AG04450 (cell line): ENCODE measurements at regions not wholly inside any gene's neighbourhood (a gene's known extent, or its start where the extent isn't known, plus 50 kb on each side); places are given as distances from the start of the nearest gene placed in this dataset.
"Not testable (repeated sequence)": the region's sequence is repeated elsewhere in the genome, so short reads cannot be mapped to it uniquely, and the experiment has no call there.

Experiments used
- CTCF ChIA-PET: fragments of 300-600, 350-600 bp; formaldehyde crosslinking; extraction: SDS; loops from one replicate; lab custom pipeline; 2022; ENCODE audit warnings: antibody characterized with exemption, inconsistent platforms; lab: Charles Lee
- POLR2A ChIA-PET: fragments of 350-600 bp; formaldehyde crosslinking; extraction: SDS; loops from one replicate; lab custom pipeline; 2021; ENCODE audit warnings: antibody characterized with exemption, inconsistent platforms; lab: Yijun Ruan, JAX
- DNase-seq: peaks from one replicate; pipeline ENCODE4 v3.0.0-alpha.2; 2011; ENCODE audit warnings: low read depth, low spot score
- H3K27ac ChIP-seq: one replicate; pipeline ENCODE4 v1.5.1; 2012; ENCODE audit warnings: low read depth, low read length, control low read depth
- H3K27me3 ChIP-seq: one replicate; pipeline ENCODE4 v1.6.0; 2012; ENCODE audit warnings: low read length; ENCODE audit not compliant: control insufficient read depth, insufficient read depth
- H3K4me3 ChIP-seq: 2 replicates; pipeline ENCODE4 v1.5.1; 2011; ENCODE audit warnings: mild to moderate bottlenecking, low read depth, low read length, control low read depth
- H3K9me3 ChIP-seq: 2 replicates; pipeline ENCODE4 v1.5.1; 2012; ENCODE audit warnings: low read length; ENCODE audit not compliant: control insufficient read depth, insufficient read depth
- CTCF ChIP-seq: IDR thresholded peaks from 2 replicates; pipeline ENCODE4 v1.5.1; 2011; ENCODE audit warnings: low read depth, low read length, control low read depth, inconsistent platforms

GRCh38 chr17:18546514-18547398, 70.2 kb downstream of the LGALS9C start:
- H3K4me3 ChIP-seq, CTCF ChIA-PET, H3K27ac ChIP-seq, DNase-seq, H3K27me3 ChIP-seq, POLR2A ChIA-PET, H3K9me3 ChIP-seq: not testable (repeated sequence)

GRCh38 chr17:18557086-18557485, 80.5 kb downstream of the LGALS9C start:
- H3K9me3 ChIP-seq, H3K27me3 ChIP-seq, H3K4me3 ChIP-seq, H3K27ac ChIP-seq, DNase-seq, CTCF ChIA-PET, POLR2A ChIA-PET: not testable (repeated sequence)

GRCh38 chr17:18563381-18564098, 80.7 kb downstream of the TBC1D28 start:
- POLR2A ChIA-PET, H3K4me3 ChIP-seq, DNase-seq, CTCF ChIA-PET, H3K27me3 ChIP-seq, H3K27ac ChIP-seq, H3K9me3 ChIP-seq: not testable (repeated sequence)

GRCh38 chr17:18564099-18564448, 80.1 kb downstream of the TBC1D28 start:
- H3K4me3 ChIP-seq, H3K9me3 ChIP-seq, POLR2A ChIA-PET, DNase-seq, CTCF ChIA-PET, H3K27me3 ChIP-seq, H3K27ac ChIP-seq: not testable (repeated sequence)
- TF ChIP-seq CTCF: peak; percentile 40

GRCh38 chr17:18568108-18568995, 75.8 kb downstream of the TBC1D28 start:
- CTCF ChIA-PET, POLR2A ChIA-PET, H3K9me3 ChIP-seq, H3K4me3 ChIP-seq, H3K27me3 ChIP-seq, H3K27ac ChIP-seq, DNase-seq: not testable (repeated sequence)

- peak overlapping the region; percentile 35; the same call in 1 of the 2 replicates for H3K4me3 ChIP-seq
- POLR2A ChIA-PET, DNase-seq, CTCF ChIA-PET, H3K27me3 ChIP-seq, H3K27ac ChIP-seq, H3K9me3 ChIP-seq: not testable (repeated sequence)
Measured at GRCh38 chr17:18569489-18569913, 74.7 kb downstream of the TBC1D28 start.

- POLR2A ChIA-PET, H3K9me3 ChIP-seq, H3K27ac ChIP-seq, H3K27me3 ChIP-seq, DNase-seq, H3K4me3 ChIP-seq: not testable (repeated sequence)
- CTCF ChIA-PET: interaction anchor here (0.7 kb wide), 1 partner anchor 252 kb away, joined by 6 read pairs; no protein-coding TSS in a partner anchor
Measured at GRCh38 chr17:18572536-18572935, 71.7 kb downstream of the TBC1D28 start.

GRCh38 chr17:18574137-18574536, 70.1 kb downstream of the TBC1D28 start:
- H3K27ac ChIP-seq, H3K4me3 ChIP-seq, POLR2A ChIA-PET, H3K9me3 ChIP-seq, CTCF ChIA-PET, H3K27me3 ChIP-seq, DNase-seq: not testable (repeated sequence)
